Kidney epithelial cell (primary cell): ENCODE measurements at regions not wholly inside any gene's neighbourhood (a gene's known extent, or its start where the extent isn't known, plus 50 kb on each side); places are given as distances from the start of the nearest gene placed in this dataset.

Experiments
- DNase-seq: peaks from one replicate; pipeline ENCODE4 v3.0.0-alpha.2; 2010; ENCODE audit warnings: low read depth
- H3K27me3 ChIP-seq: 2 replicates; pipeline ENCODE4 v1.6.0; 2011; ENCODE audit warnings: low read length; ENCODE audit not compliant: control insufficient read depth, insufficient read depth
- H3K36me3 ChIP-seq: 2 replicates; pipeline ENCODE4 v1.5.1; 2011; ENCODE audit warnings: low read length; ENCODE audit not compliant: control insufficient read depth, insufficient read depth
- H3K4me3 ChIP-seq: 2 replicates; pipeline ENCODE4 v1.5.1; 2011; ENCODE audit warnings: low read depth, mild to moderate bottlenecking, control low read depth, low read length
- TF ChIP-seq, protein P1 (sequence below): IDR thresholded peaks from 2 replicates; pipeline ENCODE4 v1.5.1; 2011; ENCODE audit warnings: mild to moderate bottlenecking, moderate library complexity, low read length, control low read depth, inconsistent platforms; ENCODE audit not compliant: insufficient read depth, poor library complexity, severe bottlenecking

DNA sequence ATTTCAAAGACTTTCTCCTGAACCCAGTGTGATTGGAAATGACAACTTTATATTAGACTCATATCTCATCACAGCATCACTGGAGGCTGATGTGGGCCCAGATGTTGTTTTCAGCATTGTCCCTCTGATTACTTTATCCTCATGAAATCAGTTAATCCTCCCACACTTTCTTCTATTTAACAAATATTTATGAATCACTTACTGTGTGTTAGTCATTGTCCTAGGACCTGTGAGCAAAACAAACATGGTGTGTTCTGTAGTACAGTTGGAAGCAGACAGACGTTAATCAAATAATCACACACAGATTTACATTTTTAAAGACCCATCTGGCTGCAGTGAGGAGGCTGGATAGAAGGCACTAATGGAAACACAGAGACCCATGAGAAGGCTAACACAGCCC lies 383.7 kb downstream of the PRDM2 start:
- H3K4me3 ChIP-seq = no peak overlapping the region
- no peaks in the 10 kb centered on the region for H3K27me3 ChIP-seq
- TF ChIP-seq, protein P1, sequence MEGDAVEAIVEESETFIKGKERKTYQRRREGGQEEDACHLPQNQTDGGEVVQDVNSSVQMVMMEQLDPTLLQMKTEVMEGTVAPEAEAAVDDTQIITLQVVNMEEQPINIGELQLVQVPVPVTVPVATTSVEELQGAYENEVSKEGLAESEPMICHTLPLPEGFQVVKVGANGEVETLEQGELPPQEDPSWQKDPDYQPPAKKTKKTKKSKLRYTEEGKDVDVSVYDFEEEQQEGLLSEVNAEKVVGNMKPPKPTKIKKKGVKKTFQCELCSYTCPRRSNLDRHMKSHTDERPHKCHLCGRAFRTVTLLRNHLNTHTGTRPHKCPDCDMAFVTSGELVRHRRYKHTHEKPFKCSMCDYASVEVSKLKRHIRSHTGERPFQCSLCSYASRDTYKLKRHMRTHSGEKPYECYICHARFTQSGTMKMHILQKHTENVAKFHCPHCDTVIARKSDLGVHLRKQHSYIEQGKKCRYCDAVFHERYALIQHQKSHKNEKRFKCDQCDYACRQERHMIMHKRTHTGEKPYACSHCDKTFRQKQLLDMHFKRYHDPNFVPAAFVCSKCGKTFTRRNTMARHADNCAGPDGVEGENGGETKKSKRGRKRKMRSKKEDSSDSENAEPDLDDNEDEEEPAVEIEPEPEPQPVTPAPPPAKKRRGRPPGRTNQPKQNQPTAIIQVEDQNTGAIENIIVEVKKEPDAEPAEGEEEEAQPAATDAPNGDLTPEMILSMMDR = no peak
- no peaks in the 10 kb centered on the region for H3K36me3 ChIP-seq
- DNase-seq = no peak

DNA sequence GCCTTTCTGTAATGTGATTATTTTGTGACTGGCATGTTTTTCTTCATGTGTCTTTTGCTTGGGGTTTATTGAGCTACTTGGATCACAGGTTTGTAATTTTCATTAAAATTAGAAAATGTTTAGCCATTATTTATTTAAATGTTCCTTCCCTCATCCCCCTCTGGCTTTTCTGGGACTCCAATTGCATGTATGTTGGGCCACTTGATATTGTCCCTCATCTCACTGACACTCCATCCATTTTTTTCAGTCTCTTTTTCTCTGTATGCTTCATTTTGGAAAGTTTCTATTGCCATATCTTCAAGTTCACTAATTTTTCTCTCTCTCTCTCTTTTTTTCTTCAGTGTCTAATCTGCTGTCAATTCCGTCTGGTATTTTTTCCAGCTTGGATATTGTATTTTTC lies 390.1 kb downstream of the PRDM2 start:
- Histone ChIP-seq H3K4me3 (no peak overlapping the region), H3K36me3 (no peaks in the 10 kb centered on the region), H3K27me3 (no peaks in the 10 kb centered on the region)
- TF ChIP-seq, protein P1 = no peak
- DNase-seq = no peak

DNA sequence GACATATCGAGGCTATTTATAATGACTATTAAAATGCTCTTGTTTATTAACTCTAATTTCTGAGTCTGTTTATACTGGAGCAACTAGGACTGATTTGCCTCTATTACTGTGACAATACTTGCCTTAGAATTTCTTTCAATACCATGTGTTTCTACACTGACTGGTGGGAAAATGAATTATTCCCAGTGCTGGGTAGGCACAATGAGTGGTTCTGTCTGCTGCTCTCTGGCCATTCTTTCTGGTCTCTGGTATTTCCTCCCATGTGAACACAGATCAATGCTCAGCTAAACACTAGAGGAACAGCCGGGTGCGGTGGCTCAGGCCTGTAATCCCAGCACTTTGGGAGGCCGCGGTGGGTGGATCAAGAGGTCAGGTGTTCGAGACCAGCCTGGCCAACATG lies 390.5 kb downstream of the PRDM2 start:
- no peak for DNase-seq

DNA sequence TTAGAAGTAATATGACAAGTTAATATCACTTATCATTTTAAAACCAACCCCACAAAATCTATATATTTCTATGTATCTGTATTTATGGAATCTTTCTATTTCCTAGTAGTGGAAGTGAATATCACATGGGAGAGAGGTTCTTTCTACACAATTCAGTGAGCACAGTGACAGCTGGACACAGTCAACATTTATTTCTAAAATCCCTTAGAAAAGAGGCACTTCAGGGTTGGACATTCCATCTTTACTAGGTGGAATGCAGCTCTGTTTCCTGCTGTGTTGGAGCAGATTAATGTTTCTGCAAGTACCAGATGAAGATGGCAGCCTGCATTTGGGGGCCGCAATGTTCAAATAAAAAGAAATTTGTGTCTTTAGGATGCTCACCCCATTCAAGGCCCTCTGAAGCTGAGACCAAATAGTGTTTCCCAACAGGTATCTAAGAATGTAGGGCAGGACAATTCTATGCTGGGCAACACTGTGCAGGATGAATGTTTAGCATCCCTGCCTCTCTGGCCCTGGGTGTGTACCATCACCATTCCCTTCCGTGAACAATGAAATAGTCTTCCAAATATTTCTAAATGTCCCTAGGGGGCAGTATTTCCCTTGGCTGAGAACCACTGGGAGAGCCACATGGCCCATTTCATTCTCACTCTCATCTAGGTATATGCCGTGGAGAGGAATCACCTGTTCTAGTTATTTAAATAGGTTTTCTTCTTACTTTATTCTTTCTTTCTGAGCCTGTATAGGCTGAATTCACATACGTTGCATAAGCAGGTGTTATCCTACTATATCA lies 394.8 kb downstream of the PRDM2 start:
- Histone ChIP-seq H3K27me3 (no peaks in the 10 kb centered on the region), H3K36me3 (no peaks in the 10 kb centered on the region), H3K4me3 (no peak overlapping the region)
- no peak for DNase-seq
- TF ChIP-seq, protein P1 = peak; percentile 39

More for the DNA sequence above, 390.5 kb downstream of the PRDM2 start:
- H3K27me3 ChIP-seq = no peaks in the 10 kb centered on the region
- TF ChIP-seq, protein P1 = no peak
- no peak overlapping the region for H3K4me3 ChIP-seq
- no peaks in the 10 kb centered on the region for H3K36me3 ChIP-seq

DNA sequence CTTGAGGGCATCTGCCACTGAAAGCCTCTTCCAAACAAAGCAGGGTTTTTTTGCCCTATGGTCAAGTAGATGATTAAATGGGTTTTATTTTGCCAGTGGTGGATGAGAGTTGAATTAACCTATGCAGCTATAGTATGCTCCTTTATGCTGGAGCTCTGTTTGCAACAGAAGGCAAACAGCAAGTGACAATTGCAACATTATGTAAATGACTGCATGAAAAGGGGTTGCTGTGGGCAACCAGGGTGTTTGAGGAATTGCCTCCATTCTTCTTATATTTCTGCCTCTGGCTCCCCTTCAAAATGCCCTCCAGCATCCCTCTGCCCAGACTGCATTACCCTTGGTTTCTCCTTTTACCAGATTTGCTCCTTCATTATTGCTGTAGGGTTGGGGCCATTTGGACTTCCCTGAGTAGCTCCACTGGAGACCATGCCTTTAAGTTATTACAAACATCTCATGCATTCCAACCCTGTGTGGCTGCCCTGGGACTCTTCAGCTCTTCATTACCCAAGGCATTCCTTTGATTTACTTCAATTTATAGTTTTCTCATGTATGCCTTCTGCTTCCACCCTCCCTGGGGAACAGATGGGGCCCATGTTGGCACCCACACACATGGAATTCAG lies 398.4 kb downstream of the PRDM2 start:
- Histone ChIP-seq H3K27me3 (no peaks in the 10 kb centered on the region), H3K36me3 (no peaks in the 10 kb centered on the region), H3K4me3 (no peak overlapping the region)
- TF ChIP-seq, protein P1 = no peak
- no peak for DNase-seq
